WTC11 (cell line): ENCODE measurements at regions not wholly inside any gene's neighbourhood (a gene's known extent, or its start where the extent isn't known, plus 50 kb on each side); places are given as distances from the start of the nearest gene placed in this dataset.

Source experiments
- ATAC-seq: fragments of 200-7000 bp; cut with Tn5 transposase; 2 replicates; pipeline ENCODE4 v1.10.0; 2021; ENCODE audit warnings: mild to moderate bottlenecking, moderate library complexity
- CTCF ChIA-PET: fragments of 300-600 bp; sonication (Branson Sonifier 250); formaldehyde crosslinking; loops from one replicate; lab custom pipeline; 2021; ENCODE audit warnings: antibody characterized with exemption; lab: Charles Lee
- POLR2A ChIA-PET: fragments of 350-600 bp; sonication (Branson Sonifier 250); formaldehyde crosslinking; loops from one replicate; lab custom pipeline; 2021; ENCODE audit warnings: antibody characterized with exemption; lab: Charles Lee
- DNase-seq: peaks from one replicate; pipeline ENCODE4 v3.0.0; 2021; ENCODE audit warnings: low spot score
- H3K27ac Mint-ChIP-seq: 2 replicates; pipeline ENCODE4 v1.8.0; 2021; ENCODE audit warnings: mixed read lengths
- H3K27me3 Mint-ChIP-seq: 2 replicates; pipeline ENCODE4 v1.8.0; 2021; ENCODE audit warnings: low read depth, mild to moderate bottlenecking, moderate library complexity, mixed read lengths
- H3K36me3 Mint-ChIP-seq: 2 replicates; pipeline ENCODE4 v1.8.0; 2021; ENCODE audit warnings: mixed read lengths
- H3K4me1 Mint-ChIP-seq: 2 replicates; pipeline ENCODE4 v1.8.0; 2022; ENCODE audit warnings: mixed read lengths
- H3K4me3 Mint-ChIP-seq: 2 replicates; pipeline ENCODE4 v1.8.0; 2021; ENCODE audit warnings: mild to moderate bottlenecking, moderate library complexity, mixed read lengths
- H3K9me3 Mint-ChIP-seq: 2 replicates; pipeline ENCODE4 v1.8.0; 2021; ENCODE audit warnings: mixed read lengths
- AR ChIP-seq: fragments of 250-450 bp; sonication (Bioruptor Pico); IDR thresholded peaks from 2 replicates; pipeline ENCODE4 v1.9.0; 2021; ENCODE audit warnings: mild to moderate bottlenecking
- ATF2 ChIP-seq: sonication (generic); formaldehyde crosslinking; IDR thresholded peaks from 2 replicates; pipeline ENCODE4 v1.8.1; 2022; ENCODE audit warnings: low read depth, missing genetic modification reagents, borderline replicate concordance
- ATF3 ChIP-seq: sonication (generic); formaldehyde crosslinking; conservative IDR thresholded peaks from 2 replicates; pipeline ENCODE4 v1.8.1; 2022; ENCODE audit warnings: mild to moderate bottlenecking, missing genetic modification reagents
- ATF6 ChIP-seq: sonication (generic); formaldehyde crosslinking; IDR thresholded peaks from 2 replicates; pipeline ENCODE4 v1.8.1; 2023; ENCODE audit warnings: mild to moderate bottlenecking, missing genetic modification reagents
- CDX4 ChIP-seq: fragments of 250-450 bp; sonication (Bioruptor Pico); IDR thresholded peaks from 2 replicates; pipeline ENCODE4 v1.9.0; 2021; ENCODE audit warnings: moderate library complexity, mild to moderate bottlenecking, inconsistent platforms, borderline replicate concordance
- CREB1 ChIP-seq: sonication (generic); formaldehyde crosslinking; IDR thresholded peaks from 2 replicates; pipeline ENCODE4 v1.8.0; 2023; ENCODE audit warnings: mild to moderate bottlenecking, missing genetic modification reagents
- E2F1 ChIP-seq: sonication (generic); formaldehyde crosslinking; IDR thresholded peaks from 2 replicates; pipeline ENCODE4 v1.8.0; 2022; ENCODE audit warnings: mild to moderate bottlenecking, missing genetic modification reagents
- ESRRA ChIP-seq: sonication (generic); formaldehyde crosslinking; IDR thresholded peaks from 2 replicates; pipeline ENCODE4 v1.8.1; 2022; ENCODE audit warnings: mild to moderate bottlenecking, missing genetic modification reagents, borderline replicate concordance
- JAZF1 ChIP-seq: fragments of 250-450 bp; sonication (Bioruptor Pico); IDR thresholded peaks from 2 replicates; pipeline ENCODE4 v1.9.0; 2021; ENCODE audit warnings: moderate library complexity, mild to moderate bottlenecking, inconsistent platforms
- NFYB ChIP-seq: sonication (generic); formaldehyde crosslinking; conservative IDR thresholded peaks from 2 replicates; pipeline ENCODE4 v1.8.0; 2022; ENCODE audit warnings: low read depth, missing genetic modification reagents
- PRDM15 ChIP-seq: sonication (generic); formaldehyde crosslinking; IDR thresholded peaks from 2 replicates; pipeline ENCODE4 v1.8.0; 2022; ENCODE audit warnings: missing genetic modification reagents
- PRRX2 ChIP-seq: fragments of 250-450 bp; sonication (Bioruptor Pico); IDR thresholded peaks from 2 replicates; pipeline ENCODE4 v1.8.0; 2021; ENCODE audit warnings: mild to moderate bottlenecking
- RELA ChIP-seq: sonication (generic); formaldehyde crosslinking; IDR thresholded peaks from 2 replicates; pipeline ENCODE4 v1.8.1; 2022; ENCODE audit warnings: missing genetic modification reagents, mild to moderate bottlenecking, borderline replicate concordance
- SMAD4 ChIP-seq: sonication (generic); formaldehyde crosslinking; IDR thresholded peaks from 2 replicates; pipeline ENCODE4 v1.8.0; 2022; ENCODE audit warnings: mild to moderate bottlenecking, missing genetic modification reagents
- SOX15 ChIP-seq: fragments of 250-450 bp; sonication (Bioruptor Pico); IDR thresholded peaks from 2 replicates; pipeline ENCODE4 v1.9.0; 2021; ENCODE audit warnings: mild to moderate bottlenecking
- TEAD1 ChIP-seq: sonication (generic); formaldehyde crosslinking; IDR thresholded peaks from 2 replicates; pipeline ENCODE4 v1.8.0; 2022; ENCODE audit warnings: mild to moderate bottlenecking, missing genetic modification reagents
- TP53 ChIP-seq: sonication (generic); formaldehyde crosslinking; IDR thresholded peaks from 2 replicates; pipeline ENCODE4 v1.8.1; 2023; ENCODE audit warnings: mild to moderate bottlenecking, missing genetic modification reagents
- ZNF317 ChIP-seq: sonication (generic); formaldehyde crosslinking; IDR thresholded peaks from 2 replicates; pipeline ENCODE4 v1.8.1; 2023; ENCODE audit warnings: low read depth, mild to moderate bottlenecking, moderate library complexity, missing genetic modification reagents, borderline replicate concordance
- ZNF425 ChIP-seq: fragments of 250-450 bp; sonication (Bioruptor Pico); conservative IDR thresholded peaks from 2 replicates; pipeline ENCODE4 v1.9.0; 2021; ENCODE audit warnings: mild to moderate bottlenecking

GRCh38 chr11:129680907-129681306 is 134.7 kb upstream of the TMEM45B start (continued):
- TF ChIP-seq CDX4 (CRISPR knock-in tag) (no peak), ATF2 (CRISPR knock-in tag) (no peak), RELA (CRISPR knock-in tag) (no peak), SOX15 (CRISPR knock-in tag) (no peak), NFYB (CRISPR knock-in tag) (no peak), CREB1 (no peak)

GRCh38 chr11:129681344-129682114 is 134.1 kb upstream of the TMEM45B start:
- Mint-ChIP-seq H3K4me1 (no peaks in the 10 kb centered on the region), H3K9me3 (no peaks in the 10 kb centered on the region), H3K27me3 (no peaks in the 10 kb centered on the region), H3K4me3 (no peak overlapping the region), H3K36me3 (no peaks in the 10 kb centered on the region), H3K27ac (no peak overlapping the region)
- POLR2A ChIA-PET = no interaction called here
- ATAC-seq = no peak
- DNase-seq = no peak
- CTCF ChIA-PET = interaction anchor here (1.0 kb wide), 1 partner anchor 14 kb away, joined by 5 read pairs; no protein-coding TSS in a partner anchor
- TF ChIP-seq ATF3 (CRISPR knock-in tag) = no peak
- no peak for TF ChIP-seq PRDM15
- no peak for TF ChIP-seq ZNF317
- TF ChIP-seq AR = no peak
- TF ChIP-seq CDX4 (CRISPR knock-in tag) = no peak
- TF ChIP-seq SMAD4 (CRISPR knock-in tag) = no peak
- TF ChIP-seq TP53 (CRISPR knock-in tag) = no peak
- no peak for TF ChIP-seq SOX15 (CRISPR knock-in tag)
- no peak for TF ChIP-seq CREB1
- no peak for TF ChIP-seq ZNF425 (CRISPR knock-in tag)
- TF ChIP-seq ATF6 (CRISPR knock-in tag) = no peak
- no peak for TF ChIP-seq ESRRA (CRISPR knock-in tag)
- TF ChIP-seq PRRX2 (CRISPR knock-in tag) = no peak
- TF ChIP-seq E2F1 (CRISPR knock-in tag) = no peak
- TF ChIP-seq JAZF1 (CRISPR knock-in tag) = no peak
- no peak for TF ChIP-seq TEAD1 (CRISPR knock-in tag)
